GM12878 (cell line): ENCODE measurements at regions not wholly inside any gene's neighbourhood (a gene's known extent, or its start where the extent isn't known, plus 50 kb on each side); places are given as distances from the start of the nearest gene placed in this dataset.

Source experiments
- ATAC-seq: fragments of 200-7000 bp; cut with Tn5 transposase; 3 replicates; pipeline ENCODE4 v1.9.1; 2020; ENCODE audit warnings: mild to moderate bottlenecking, moderate library complexity
- BruUV-seq: library from RNA; stranded (reverse); fragments of 400-500 nt; replicated peaks from 2 replicates; lab custom pipeline; 2021; lab: Mats Ljungman, UMichigan
- CTCF ChIA-PET: fragments of 300-600 bp; sonication (Branson Sonifier 250); formaldehyde crosslinking; extraction: SDS; loops from one replicate; lab custom pipeline; 2021; ENCODE audit warnings: inconsistent platforms; lab: Yijun Ruan, JAX
- POLR2A ChIA-PET: fragments of 350-600 bp; formaldehyde crosslinking; extraction: SDS; loops from one replicate; lab custom pipeline; 2021; ENCODE audit warnings: inconsistent platforms; lab: Charles Lee
- RAD21 ChIA-PET: fragments of 300-600 bp; sonication (Branson Sonifier 250); formaldehyde crosslinking; loops from one replicate; lab custom pipeline; 2023; ENCODE audit warnings: antibody characterized with exemption; ENCODE audit not compliant: unreplicated experiment; lab: Charles Lee
- SMC1A ChIA-PET: fragments of 300-600 bp; sonication (Branson Sonifier 250); formaldehyde crosslinking; loops from one replicate; lab custom pipeline; 2023; ENCODE audit not compliant: unreplicated experiment, uncharacterized antibody; lab: Charles Lee
- DNase-seq: peaks from one replicate; pipeline ENCODE4 v3.0.0-alpha.2; 2011; ENCODE audit warnings: low read depth, low spot score
- FAIRE-seq: peaks from 3 replicates; lab custom pipeline; 2011; peaks lifted over from hg19 to GRCh38; lab: Jason Lieb, UNC
- H2AFZ ChIP-seq: 2 replicates; pipeline ENCODE4 v1.6.0; 2011; ENCODE audit warnings: low read depth, low read length, control low read depth; ENCODE audit not compliant: control insufficient read depth
- H3K27ac ChIP-seq: 2 replicates; pipeline ENCODE4 v1.5.1; 2011; ENCODE audit warnings: control low read depth; ENCODE audit not compliant: control insufficient read depth, insufficient read depth
- H3K27me3 ChIP-seq, 2 experiments: replicated peaks in 1 of 2; 2 replicates each; pipeline versions ENCODE4 v1.6.0 to v1.6.1; 2011; ENCODE audit warnings: low read length in 1 of 2; ENCODE audit not compliant: control insufficient read depth in 2 of 2, insufficient read depth in 2 of 2
- H3K36me3 ChIP-seq, 2 experiments: 2 replicates each; pipeline ENCODE4 v1.5.1; 2011; ENCODE audit warnings: low read length in 1 of 2; ENCODE audit not compliant: control insufficient read depth in 2 of 2, insufficient read depth in 2 of 2
- H3K4me1 ChIP-seq: 2 replicates; pipeline ENCODE4 v1.6.1; 2011; ENCODE audit warnings: mild to moderate bottlenecking, low read length, moderate library complexity, mixed read lengths; ENCODE audit not compliant: control insufficient read depth, insufficient read depth
- H3K4me2 ChIP-seq: 2 replicates; pipeline ENCODE4 v1.6.0; 2011; ENCODE audit warnings: control low read depth; ENCODE audit not compliant: control insufficient read depth, insufficient read depth
- H3K4me3 ChIP-seq: fragments of 200-600 bp; sonication (generic); 2 replicates; pipeline ENCODE4 v1.5.1; 2016
- H3K79me2 ChIP-seq: 2 replicates; pipeline ENCODE4 v1.6.0; 2011; ENCODE audit warnings: low read length; ENCODE audit not compliant: control insufficient read depth, insufficient read depth
- H3K9ac ChIP-seq: 2 replicates; pipeline ENCODE4 v1.8.0; 2011; ENCODE audit warnings: low read length, control low read depth, mixed read lengths; ENCODE audit not compliant: control insufficient read depth, insufficient read depth
- H3K9me3 ChIP-seq: replicated peaks from 3 replicates; pipeline ENCODE4 v1.5.1; 2011; ENCODE audit warnings: mild to moderate bottlenecking, low read length; ENCODE audit not compliant: control insufficient read depth, insufficient read depth
- H4K20me1 ChIP-seq: 2 replicates; pipeline ENCODE4 v1.6.0; 2011; ENCODE audit not compliant: control insufficient read depth, insufficient read depth
- BMI1 ChIP-seq: fragments of 450-650 bp; IDR thresholded peaks from 2 replicates; pipeline ENCODE4 v1.6.1; 2016; ENCODE audit warnings: mild to moderate bottlenecking, moderate library complexity, borderline replicate concordance
- CHD1 ChIP-seq: IDR thresholded peaks from 2 replicates; pipeline ENCODE4 v1.6.1; 2012; ENCODE audit warnings: low read depth, low read length, improper control_type of control experiment
- HCFC1 ChIP-seq: fragments of 150-350 bp; IDR thresholded peaks from 2 replicates; pipeline ENCODE4 v1.6.1; 2014; ENCODE audit warnings: low read length
- KDM1A ChIP-seq: fragments of 200-600 bp; sonication (generic); IDR thresholded peaks from 2 replicates; pipeline ENCODE4 v1.6.1; 2016; ENCODE audit warnings: borderline replicate concordance
- LARP7 ChIP-seq: fragments of 450-650 bp; IDR thresholded peaks from 2 replicates; pipeline ENCODE4 v1.6.1; 2017; ENCODE audit warnings: mild to moderate bottlenecking
- MEF2B ChIP-seq: fragments of 450-650 bp; IDR thresholded peaks from 2 replicates; pipeline ENCODE4 v1.6.1; 2018; ENCODE audit warnings: mild to moderate bottlenecking, moderate library complexity; ENCODE audit not compliant: partially characterized antibody, poor library complexity, severe bottlenecking
- MXI1 ChIP-seq: fragments of 150-350 bp; IDR thresholded peaks from 2 replicates; pipeline ENCODE4 v1.6.1; 2011; ENCODE audit warnings: low read depth, mild to moderate bottlenecking, inconsistent platforms, low read length, improper control_type of control experiment
- NFYB ChIP-seq: IDR thresholded peaks from 2 replicates; pipeline ENCODE4 v1.6.1; 2011; ENCODE audit warnings: low read depth, mild to moderate bottlenecking, low read length, improper control_type of control experiment, moderate library complexity; ENCODE audit not compliant: insufficient read depth
- SIN3A ChIP-seq: IDR thresholded peaks from 2 replicates; pipeline ENCODE4 v1.6.1; 2012; ENCODE audit warnings: low read depth, low read length, improper control_type of control experiment
- SKIL ChIP-seq: fragments of 450-650 bp; IDR thresholded peaks from 2 replicates; pipeline ENCODE4 v1.6.1; 2017; ENCODE audit warnings: mild to moderate bottlenecking, low read depth, inconsistent platforms; ENCODE audit not compliant: poor library complexity, severe bottlenecking
- SMARCA5 ChIP-seq: fragments of 450-650 bp; IDR thresholded peaks from 2 replicates; pipeline ENCODE4 v1.6.1; 2017; ENCODE audit warnings: mild to moderate bottlenecking
- ZBED1 ChIP-seq: IDR thresholded peaks from 2 replicates; pipeline ENCODE4 v1.6.1; 2016; ENCODE audit warnings: borderline replicate concordance
- ZNF687 ChIP-seq: fragments of 450-650 bp; IDR thresholded peaks from 2 replicates; pipeline ENCODE4 v1.6.1; 2017; ENCODE audit warnings: mild to moderate bottlenecking, moderate library complexity
- WGBS: methylation state at CpG from one replicate; pipeline ENCODE4 v1.1.6; 2016; ENCODE audit warnings: low lambda C conversion rate; ENCODE audit not compliant: insufficient replicate concordance, insufficient coverage; ENCODE audit errors: missing lambda C conversion rate; 5-methylcytosine and 5-hydroxymethylcytosine counted together
- in situ Hi-C: fragments of 300-500 bp; cut with MboI; formaldehyde crosslinking; loops from 9 replicates; pipeline ENCODE4 v1.14.3; 2018; ENCODE audit warnings: mixed read lengths
- intact Hi-C: fragments of 100-400 bp; cut with micrococcal nuclease; formaldehyde crosslinking; loops from one replicate; pipeline ENCODE4 v1.14.2; 2022; ENCODE audit not compliant: unreplicated experiment
- TF ChIP-seq, protein P1 (sequence below): fragments of 450-650 bp; IDR thresholded peaks from 2 replicates; pipeline ENCODE4 v1.6.1; 2018; ENCODE audit warnings: borderline replicate concordance, mild to moderate bottlenecking; ENCODE audit not compliant: partially characterized antibody

DNA sequence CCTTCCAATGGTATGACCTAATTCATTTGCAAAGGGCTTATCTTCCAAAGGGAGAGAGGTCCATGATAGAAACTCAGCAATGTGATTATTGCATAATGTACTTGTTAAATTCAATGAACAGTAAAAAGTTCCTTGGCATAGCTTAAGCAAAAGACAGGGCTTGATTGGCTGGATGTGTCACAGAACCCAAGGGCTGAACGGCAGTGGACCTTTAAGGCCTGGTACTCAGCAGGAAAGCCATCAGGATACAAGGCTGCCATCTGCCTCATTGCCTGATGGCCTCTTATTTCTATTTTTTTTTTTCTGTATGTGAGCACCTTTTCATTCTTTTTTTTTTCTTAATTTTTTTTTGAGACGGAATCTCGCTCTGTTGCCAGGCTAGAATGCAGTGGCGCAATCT, 208.9 kb upstream of the WSCD1 start (continued):
- TF ChIP-seq SKIL: no peak
- TF ChIP-seq KDM1A: no peak
- no peak for TF ChIP-seq MXI1
- TF ChIP-seq BMI1: no peak

DNA sequence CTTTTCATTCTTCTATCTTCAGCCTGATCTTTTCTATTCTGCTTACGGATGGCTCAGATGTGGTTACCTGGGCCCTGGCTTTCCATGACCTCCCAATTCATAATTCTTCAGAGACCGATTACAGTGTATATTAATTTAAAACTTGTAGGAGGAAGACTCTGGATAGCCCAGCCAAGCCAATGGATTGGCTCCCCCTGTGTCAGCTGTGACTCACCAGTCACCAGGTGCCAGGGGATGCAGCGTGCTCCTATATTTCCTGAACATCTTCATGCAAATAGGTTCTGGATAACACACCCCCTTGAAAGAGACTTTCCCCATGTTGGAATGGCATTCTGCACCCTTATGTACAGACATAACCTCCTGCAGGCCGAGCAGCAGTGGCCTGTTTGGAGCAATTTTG, 208.3 kb upstream of the WSCD1 start:
- ATAC-seq: no peak
- no peaks in the 10 kb centered on the region for H4K20me1 ChIP-seq
- TF ChIP-seq ZBED1: no peak
- no peak for TF ChIP-seq SMARCA5
- TF ChIP-seq ZNF687: no peak
- TF ChIP-seq MEF2B: no peak
- no peak for TF ChIP-seq CHD1
- no peak for TF ChIP-seq HCFC1
- no peak for TF ChIP-seq LARP7
- TF ChIP-seq NFYB: no peak
- no peak for TF ChIP-seq SIN3A
- TF ChIP-seq, protein P1, sequence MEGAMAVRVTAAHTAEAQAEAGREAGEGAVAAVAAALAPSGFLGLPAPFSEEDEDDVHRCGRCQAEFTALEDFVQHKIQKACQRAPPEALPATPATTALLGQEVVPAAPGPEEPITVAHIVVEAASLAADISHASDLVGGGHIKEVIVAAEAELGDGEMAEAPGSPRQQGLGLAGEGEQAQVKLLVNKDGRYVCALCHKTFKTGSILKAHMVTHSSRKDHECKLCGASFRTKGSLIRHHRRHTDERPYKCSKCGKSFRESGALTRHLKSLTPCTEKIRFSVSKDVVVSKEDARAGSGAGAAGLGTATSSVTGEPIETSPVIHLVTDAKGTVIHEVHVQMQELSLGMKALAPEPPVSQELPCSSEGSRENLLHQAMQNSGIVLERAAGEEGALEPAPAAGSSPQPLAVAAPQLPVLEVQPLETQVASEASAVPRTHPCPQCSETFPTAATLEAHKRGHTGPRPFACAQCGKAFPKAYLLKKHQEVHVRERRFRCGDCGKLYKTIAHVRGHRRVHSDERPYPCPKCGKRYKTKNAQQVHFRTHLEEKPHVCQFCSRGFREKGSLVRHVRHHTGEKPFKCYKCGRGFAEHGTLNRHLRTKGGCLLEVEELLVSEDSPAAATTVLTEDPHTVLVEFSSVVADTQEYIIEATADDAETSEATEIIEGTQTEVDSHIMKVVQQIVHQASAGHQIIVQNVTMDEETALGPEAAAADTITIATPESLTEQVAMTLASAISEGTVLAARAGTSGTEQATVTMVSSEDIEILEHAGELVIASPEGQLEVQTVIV: no peak
- H2AFZ ChIP-seq: no peak overlapping the region
- in situ Hi-C loops (no loop called here), intact Hi-C loops (no loop called here)
- H3K27ac ChIP-seq: no peak overlapping the region
- no peak overlapping the region for H3K9ac ChIP-seq
- no peaks in the 10 kb centered on the region for H3K27me3 ChIP-seq
- no peak for DNase-seq
- no peak for FAIRE-seq
- H3K79me2 ChIP-seq: no peaks in the 10 kb centered on the region
- ChIA-PET CTCF (no interaction called here), RAD21 (no interaction called here), POLR2A (no interaction called here), SMC1A (no interaction called here)
- H3K4me1 ChIP-seq: no peaks in the 10 kb centered on the region
- no TSS peak for BruUV-seq
- WGBS: 32% methylated on average over 4 of the region's 4 CpGs
- H3K4me2 ChIP-seq: no peak overlapping the region
- H3K36me3 ChIP-seq: no peaks in the 10 kb centered on the region
- no peaks in the 10 kb centered on the region for H3K9me3 ChIP-seq
- no peak overlapping the region for H3K4me3 ChIP-seq
